Neuron (in vitro differentiated cells): ENCODE measurements at regions not wholly inside any gene's neighbourhood (a gene's known extent, or its start where the extent isn't known, plus 50 kb on each side); places are given as distances from the start of the nearest gene placed in this dataset.
"Not testable (repeated sequence)": the region's sequence is repeated elsewhere in the genome, so short reads cannot be mapped to it uniquely, and the experiment has no call there.

Experiments used
- H2AFZ ChIP-seq: one replicate; pipeline ENCODE4 v1.6.1; 2013; ENCODE audit warnings: low read depth, mild to moderate bottlenecking, inconsistent platforms, low read length, moderate library complexity
- H3K27me3 ChIP-seq: one replicate; pipeline ENCODE4 v1.6.1; 2013; ENCODE audit warnings: low read length; ENCODE audit not compliant: insufficient read depth
- H3K36me3 ChIP-seq: one replicate; pipeline ENCODE4 v1.6.1; 2013; ENCODE audit warnings: low read length; ENCODE audit not compliant: insufficient read depth
- H3K4me1 ChIP-seq: one replicate; pipeline ENCODE4 v1.6.1; 2013; ENCODE audit warnings: low read length; ENCODE audit not compliant: insufficient read depth
- H3K4me3 ChIP-seq: 2 replicates; pipeline ENCODE4 v1.5.1; 2013; ENCODE audit warnings: mild to moderate bottlenecking, low read length, moderate library complexity
- H3K9me3 ChIP-seq: one replicate; pipeline ENCODE4 v1.6.1; 2013; ENCODE audit warnings: low read length

- no peaks in the 10 kb centered on the region for H3K9me3 ChIP-seq
- H3K36me3 ChIP-seq = no peaks in the 10 kb centered on the region
- H3K4me3 ChIP-seq = no peak overlapping the region
- no peaks in the 10 kb centered on the region for H3K27me3 ChIP-seq
- H2AFZ ChIP-seq = no peak overlapping the region
- H3K4me1 ChIP-seq = peaks cover 5% of the 10 kb centered on the region
Measured at GRCh38 chr13:31385540-31385939, 185.8 kb downstream of the B3GLCT start.

- no peaks in the 10 kb centered on the region for H3K4me1 ChIP-seq
- no peaks in the 10 kb centered on the region for H3K9me3 ChIP-seq
- H3K4me3 ChIP-seq = no peak overlapping the region
- no peaks in the 10 kb centered on the region for H3K36me3 ChIP-seq
- no peak overlapping the region for H2AFZ ChIP-seq
- H3K27me3 ChIP-seq = no peaks in the 10 kb centered on the region
Measured at GRCh38 chr13:31394506-31394905, 194.7 kb downstream of the B3GLCT start.

GRCh38 chr13:31395090-31395489 lies 195.3 kb downstream of the B3GLCT start:
- Histone ChIP-seq H3K4me3 (no peak overlapping the region), H3K4me1 (no peaks in the 10 kb centered on the region), H2AFZ (no peak overlapping the region), H3K9me3 (peaks cover 1% of the 10 kb centered on the region), H3K36me3 (no peaks in the 10 kb centered on the region), H3K27me3 (no peaks in the 10 kb centered on the region)

- Histone ChIP-seq H2AFZ (no peak overlapping the region), H3K36me3 (no peaks in the 10 kb centered on the region), H3K4me3 (no peak overlapping the region), H3K9me3 (peaks cover 1% of the 10 kb centered on the region), H3K27me3 (no peaks in the 10 kb centered on the region), H3K4me1 (no peaks in the 10 kb centered on the region)
Measured at GRCh38 chr13:31399690-31400089, 199.9 kb downstream of the B3GLCT start.

- not testable (repeated sequence) for H3K9me3 ChIP-seq, H2AFZ ChIP-seq, H3K36me3 ChIP-seq, H3K27me3 ChIP-seq, H3K4me3 ChIP-seq, H3K4me1 ChIP-seq
Measured at GRCh38 chr13:31403711-31404110, 203.9 kb downstream of the B3GLCT start.

- Histone ChIP-seq H3K9me3 (no peaks in the 10 kb centered on the region), H3K36me3 (no peaks in the 10 kb centered on the region), H3K27me3 (no peaks in the 10 kb centered on the region), H3K4me3 (no peak overlapping the region), H3K4me1 (peaks cover 2% of the 10 kb centered on the region), H2AFZ (no peak overlapping the region)
Measured at GRCh38 chr13:31408927-31409326, 209.2 kb downstream of the B3GLCT start.

- Histone ChIP-seq H3K4me3 (no peak overlapping the region), H3K9me3 (no peaks in the 10 kb centered on the region), H3K36me3 (no peaks in the 10 kb centered on the region), H3K27me3 (no peaks in the 10 kb centered on the region), H2AFZ (no peak overlapping the region), H3K4me1 (peaks cover 8% of the 10 kb centered on the region)
Measured at GRCh38 chr13:31409678-31410356, 210.0 kb downstream of the B3GLCT start.

GRCh38 chr13:31413516-31413915 lies 213.7 kb downstream of the B3GLCT start:
- H2AFZ ChIP-seq = no peak overlapping the region
- H3K36me3 ChIP-seq = no peaks in the 10 kb centered on the region
- no peak overlapping the region for H3K4me3 ChIP-seq
- peaks cover 26% of the 10 kb centered on the region for H3K4me1 ChIP-seq
- H3K9me3 ChIP-seq = no peaks in the 10 kb centered on the region
- no peaks in the 10 kb centered on the region for H3K27me3 ChIP-seq

- no peaks in the 10 kb centered on the region for H3K27me3 ChIP-seq
- no peak overlapping the region for H3K4me3 ChIP-seq
- H3K36me3 ChIP-seq = no peaks in the 10 kb centered on the region
- no peaks in the 10 kb centered on the region for H3K9me3 ChIP-seq
- H3K4me1 ChIP-seq = peaks cover 26% of the 10 kb centered on the region
- peak overlapping the region; percentile 13 for H2AFZ ChIP-seq
Measured at GRCh38 chr13:31416066-31416465, 216.3 kb downstream of the B3GLCT start.

- Histone ChIP-seq H3K4me1 (peaks cover 26% of the 10 kb centered on the region), H3K36me3 (no peaks in the 10 kb centered on the region), H3K9me3 (no peaks in the 10 kb centered on the region), H2AFZ (no peak overlapping the region), H3K4me3 (no peak overlapping the region), H3K27me3 (no peaks in the 10 kb centered on the region)
Measured at GRCh38 chr13:31418186-31418585, 218.4 kb downstream of the B3GLCT start.

GRCh38 chr13:31421756-31422155 lies 222.0 kb downstream of the B3GLCT start:
- no peaks in the 10 kb centered on the region for H3K4me1 ChIP-seq
- H3K27me3 ChIP-seq = no peaks in the 10 kb centered on the region
- H3K36me3 ChIP-seq = no peaks in the 10 kb centered on the region
- H3K9me3 ChIP-seq = no peaks in the 10 kb centered on the region
- no peak overlapping the region for H3K4me3 ChIP-seq
- H2AFZ ChIP-seq = no peak overlapping the region

GRCh38 chr13:31424130-31424729 lies 224.5 kb downstream of the B3GLCT start:
- no peak overlapping the region for H2AFZ ChIP-seq
- no peaks in the 10 kb centered on the region for H3K36me3 ChIP-seq
- H3K9me3 ChIP-seq = no peaks in the 10 kb centered on the region
- H3K4me3 ChIP-seq = no peak overlapping the region
- H3K27me3 ChIP-seq = peaks cover 2% of the 10 kb centered on the region
- H3K4me1 ChIP-seq = no peaks in the 10 kb centered on the region

- no peaks in the 10 kb centered on the region for H3K4me1 ChIP-seq
- H3K27me3 ChIP-seq = peaks cover 2% of the 10 kb centered on the region
- H2AFZ ChIP-seq = no peak overlapping the region
- no peak overlapping the region for H3K4me3 ChIP-seq
- no peaks in the 10 kb centered on the region for H3K36me3 ChIP-seq
- no peaks in the 10 kb centered on the region for H3K9me3 ChIP-seq
Measured at GRCh38 chr13:31426395-31426794, 226.6 kb downstream of the B3GLCT start.
